ENCODE measurements at regions not wholly inside any gene's neighbourhood (a gene's known extent, or its start where the extent isn't known, plus 50 kb on each side); places are given as distances from the start of the nearest gene placed in this dataset.

DNA sequence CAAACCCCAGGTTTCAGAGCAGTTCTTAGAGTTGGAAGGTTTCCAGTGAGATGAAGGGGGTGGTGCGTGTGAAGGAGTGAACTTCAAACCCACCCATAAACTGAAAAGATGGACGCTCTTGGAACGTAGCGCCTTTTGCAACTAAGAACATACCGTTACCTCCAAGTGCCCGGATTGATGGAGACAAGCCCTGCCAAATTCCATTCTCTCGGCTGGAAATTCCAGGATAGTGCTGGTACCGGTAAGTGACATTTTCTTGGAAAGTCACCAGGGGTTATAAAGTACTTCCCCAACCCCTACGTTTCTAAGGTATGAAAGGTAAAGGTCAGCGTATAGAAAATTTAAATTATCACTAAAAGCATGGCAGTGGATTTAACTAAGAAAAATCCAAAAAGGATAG, 91.6 kb upstream of the CLDN14 start:
- H3K79me2 ChIP-seq (ENCODE audit: insufficient read depth), result no peaks in the 10 kb centered on the region
- H2AFZ ChIP-seq (ENCODE audit: low read depth), result no peak overlapping the region
- no peaks in the 10 kb centered on the region for H3F3A ChIP-seq (replicated peaks; ENCODE audit: insufficient read depth)
- no peaks in the 10 kb centered on the region for H4K20me1 ChIP-seq (ENCODE audit: insufficient read depth)
- H3K4me1 ChIP-seq (ENCODE audit: control insufficient read depth in 1 of 2, insufficient read depth in 2 of 2, low read depth in 1 of 2, low read length in 1 of 2), result no peaks in the 10 kb centered on the region; a peak in 1 of 4 replicates
- ChIA-PET CTCF (no interaction called here), POLR2A (no interaction called here)
- H3K36me3 ChIP-seq (replicated peaks in 1 of 2; ENCODE audit: control insufficient read depth in 1 of 2, insufficient read depth in 2 of 2, low read length in 1 of 2), result no peaks in the 10 kb centered on the region
- DNase-seq, result no peak
- no peaks in the 10 kb centered on the region for H3K9me2 ChIP-seq
- H3K4me2 ChIP-seq, result no peak overlapping the region
- peaks cover 76% of the 10 kb centered on the region for H3K27me3 ChIP-seq (ENCODE audit: insufficient read depth)
- H3K27ac ChIP-seq (ENCODE audit: low read depth in 2 of 2, low read length in 1 of 2), result no peak overlapping the region
- H3K9me3 ChIP-seq, result no peaks in the 10 kb centered on the region
- H3K4me3 ChIP-seq (ENCODE audit: low read depth in 2 of 2, low read length in 1 of 2), result no peak overlapping the region
- no peak overlapping the region for H3K9ac ChIP-seq
- 27% methylated on average over 10 of the region's 10 CpGs for WGBS (ENCODE audit: low lambda C conversion rate)
- TF ChIP-seq FOXJ3 (CRISPR knock-in tag; IDR thresholded peaks at IDR 0.05) (no peak), EZH2phosphoT487 (IDR thresholded peaks at IDR 0.05; ENCODE audit: borderline replicate concordance, low read depth) (no peak), RFX5 (IDR thresholded peaks at IDR 0.05; ENCODE audit: low read length) (no peak), NFIC (IDR thresholded peaks at IDR 0.05; ENCODE audit: borderline replicate concordance) (no peak), YY1 (IDR thresholded peaks at IDR 0.05; ENCODE audit: low read depth) (no peak), RCOR1 (IDR thresholded peaks at IDR 0.05; ENCODE audit: low read length) (no peak), JUND (IDR thresholded peaks at IDR 0.05) (no peak), GATA2 (CRISPR knock-in tag; IDR thresholded peaks at IDR 0.05) (no peak), FOXM1 (IDR thresholded peaks at IDR 0.05; ENCODE audit: low read depth) (no peak), FOSL2 (IDR thresholded peaks at IDR 0.05; ENCODE audit: borderline replicate concordance, low read depth) (no peak), SMC3 (IDR thresholded peaks at IDR 0.05; ENCODE audit: low read depth, low read length) (no peak), POLR2AphosphoS5 (IDR thresholded peaks at IDR 0.05; ENCODE audit: low read depth, low read length) (no peak), TAF1 (IDR thresholded peaks at IDR 0.05; ENCODE audit: borderline replicate concordance, low read depth, low read length) (no peak), GABPA (IDR thresholded peaks at IDR 0.05; ENCODE audit: low read depth) (no peak)
- TF ChIP-seq, protein P1, sequence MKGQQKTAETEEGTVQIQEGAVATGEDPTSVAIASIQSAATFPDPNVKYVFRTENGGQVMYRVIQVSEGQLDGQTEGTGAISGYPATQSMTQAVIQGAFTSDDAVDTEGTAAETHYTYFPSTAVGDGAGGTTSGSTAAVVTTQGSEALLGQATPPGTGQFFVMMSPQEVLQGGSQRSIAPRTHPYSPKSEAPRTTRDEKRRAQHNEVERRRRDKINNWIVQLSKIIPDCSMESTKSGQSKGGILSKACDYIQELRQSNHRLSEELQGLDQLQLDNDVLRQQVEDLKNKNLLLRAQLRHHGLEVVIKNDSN (IDR thresholded peaks at IDR 0.05; ENCODE audit: borderline replicate concordance, low read depth), result no peak
- TF ChIP-seq, protein P2, sequence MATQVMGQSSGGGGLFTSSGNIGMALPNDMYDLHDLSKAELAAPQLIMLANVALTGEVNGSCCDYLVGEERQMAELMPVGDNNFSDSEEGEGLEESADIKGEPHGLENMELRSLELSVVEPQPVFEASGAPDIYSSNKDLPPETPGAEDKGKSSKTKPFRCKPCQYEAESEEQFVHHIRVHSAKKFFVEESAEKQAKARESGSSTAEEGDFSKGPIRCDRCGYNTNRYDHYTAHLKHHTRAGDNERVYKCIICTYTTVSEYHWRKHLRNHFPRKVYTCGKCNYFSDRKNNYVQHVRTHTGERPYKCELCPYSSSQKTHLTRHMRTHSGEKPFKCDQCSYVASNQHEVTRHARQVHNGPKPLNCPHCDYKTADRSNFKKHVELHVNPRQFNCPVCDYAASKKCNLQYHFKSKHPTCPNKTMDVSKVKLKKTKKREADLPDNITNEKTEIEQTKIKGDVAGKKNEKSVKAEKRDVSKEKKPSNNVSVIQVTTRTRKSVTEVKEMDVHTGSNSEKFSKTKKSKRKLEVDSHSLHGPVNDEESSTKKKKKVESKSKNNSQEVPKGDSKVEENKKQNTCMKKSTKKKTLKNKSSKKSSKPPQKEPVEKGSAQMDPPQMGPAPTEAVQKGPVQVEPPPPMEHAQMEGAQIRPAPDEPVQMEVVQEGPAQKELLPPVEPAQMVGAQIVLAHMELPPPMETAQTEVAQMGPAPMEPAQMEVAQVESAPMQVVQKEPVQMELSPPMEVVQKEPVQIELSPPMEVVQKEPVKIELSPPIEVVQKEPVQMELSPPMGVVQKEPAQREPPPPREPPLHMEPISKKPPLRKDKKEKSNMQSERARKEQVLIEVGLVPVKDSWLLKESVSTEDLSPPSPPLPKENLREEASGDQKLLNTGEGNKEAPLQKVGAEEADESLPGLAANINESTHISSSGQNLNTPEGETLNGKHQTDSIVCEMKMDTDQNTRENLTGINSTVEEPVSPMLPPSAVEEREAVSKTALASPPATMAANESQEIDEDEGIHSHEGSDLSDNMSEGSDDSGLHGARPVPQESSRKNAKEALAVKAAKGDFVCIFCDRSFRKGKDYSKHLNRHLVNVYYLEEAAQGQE (IDR thresholded peaks at IDR 0.05; ENCODE audit: low read depth, low read length), result no peak

GRCh38 chr21:36572039-36572438, 92.1 kb upstream of the CLDN14 start:
- Histone ChIP-seq H3K27me3 (ENCODE audit: insufficient read depth) (peaks cover 74% of the 10 kb centered on the region), H3K36me3 (replicated peaks in 1 of 2; ENCODE audit: control insufficient read depth in 1 of 2, insufficient read depth in 2 of 2, low read length in 1 of 2) (no peaks in the 10 kb centered on the region), H3K79me2 (ENCODE audit: insufficient read depth) (no peaks in the 10 kb centered on the region), H3K27ac (ENCODE audit: low read depth in 2 of 2, low read length in 1 of 2) (no peak overlapping the region), H3K9me2 (no peaks in the 10 kb centered on the region), H3K4me1 (ENCODE audit: control insufficient read depth in 1 of 2, insufficient read depth in 2 of 2, low read depth in 1 of 2, low read length in 1 of 2) (no peaks in the 10 kb centered on the region; a peak in 1 of 4 replicates), H3F3A (replicated peaks; ENCODE audit: insufficient read depth) (no peaks in the 10 kb centered on the region), H3K4me3 (ENCODE audit: low read depth in 2 of 2, low read length in 1 of 2) (no peak overlapping the region), H2AFZ (ENCODE audit: low read depth) (no peak overlapping the region), H4K20me1 (ENCODE audit: insufficient read depth) (no peaks in the 10 kb centered on the region), H3K9me3 (no peaks in the 10 kb centered on the region), H3K4me2 (no peak overlapping the region), H3K9ac (no peak overlapping the region)
- DNase-seq, result no peak
- WGBS (ENCODE audit: low lambda C conversion rate), result 49% methylated on average over 6 of the region's 7 CpGs
- ChIA-PET CTCF (no interaction called here), POLR2A (no interaction called here)
- TF ChIP-seq TCF12 (IDR thresholded peaks at IDR 0.05) (no peak), SIN3A (IDR thresholded peaks at IDR 0.05; ENCODE audit: borderline replicate concordance, low read depth, low read length) (no peak), GATA2 (CRISPR knock-in tag; IDR thresholded peaks at IDR 0.05) (no peak), FOXJ3 (CRISPR knock-in tag; IDR thresholded peaks at IDR 0.05) (no peak), GABPA (IDR thresholded peaks at IDR 0.05; ENCODE audit: low read depth) (no peak), FOSL2 (IDR thresholded peaks at IDR 0.05; ENCODE audit: borderline replicate concordance, low read depth) (no peak), EZH2phosphoT487 (IDR thresholded peaks at IDR 0.05; ENCODE audit: borderline replicate concordance, low read depth) (no peak), EP300 (IDR thresholded peaks at IDR 0.05; ENCODE audit: borderline replicate concordance in 1 of 2, low read depth in 1 of 2, low read length in 1 of 2) (no peak), IRF3 (IDR thresholded peaks at IDR 0.05; ENCODE audit: low read depth, low read length) (no peak), NFIC (IDR thresholded peaks at IDR 0.05; ENCODE audit: borderline replicate concordance) (no peak)
- TF ChIP-seq, protein P3, sequence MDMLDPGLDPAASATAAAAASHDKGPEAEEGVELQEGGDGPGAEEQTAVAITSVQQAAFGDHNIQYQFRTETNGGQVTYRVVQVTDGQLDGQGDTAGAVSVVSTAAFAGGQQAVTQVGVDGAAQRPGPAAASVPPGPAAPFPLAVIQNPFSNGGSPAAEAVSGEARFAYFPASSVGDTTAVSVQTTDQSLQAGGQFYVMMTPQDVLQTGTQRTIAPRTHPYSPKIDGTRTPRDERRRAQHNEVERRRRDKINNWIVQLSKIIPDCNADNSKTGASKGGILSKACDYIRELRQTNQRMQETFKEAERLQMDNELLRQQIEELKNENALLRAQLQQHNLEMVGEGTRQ (IDR thresholded peaks at IDR 0.05; ENCODE audit: borderline replicate concordance, low read depth, low read length), result no peak
